ENCODE measurements at regions not wholly inside any gene's neighbourhood (a gene's known extent, or its start where the extent isn't known, plus 50 kb on each side); places are given as distances from the start of the nearest gene placed in this dataset.
A peak's percentile ranks its signal among the peaks of the same experiment; 100 is the strongest.
"Not testable (repeated sequence)": the region's sequence is repeated elsewhere in the genome, so short reads cannot be mapped to it uniquely, and the experiment has no call there.

DNA sequence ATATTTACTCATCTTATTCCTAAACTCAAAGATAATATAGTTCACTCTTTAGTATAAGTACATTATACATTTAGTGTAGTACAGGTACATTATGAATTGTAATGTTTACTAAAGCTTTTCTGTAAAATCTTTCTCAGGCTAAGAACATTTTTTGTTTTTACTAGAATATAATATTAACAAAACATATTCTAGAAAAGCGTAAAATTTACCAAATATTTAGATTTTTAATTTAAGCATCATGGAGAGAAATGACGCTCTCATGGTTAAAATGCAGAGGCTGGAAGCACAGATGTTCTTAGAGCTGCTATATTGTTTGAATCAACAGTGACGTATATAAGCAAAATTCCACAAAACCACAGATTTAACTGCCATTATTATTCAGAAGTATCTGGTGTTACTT, 54.7 kb upstream of the NBPF15 start:
- H3K27me3 ChIP-seq (ENCODE audit: control insufficient read depth, insufficient read depth, low read length); H3K4me3 ChIP-seq (ENCODE audit: low read depth, low read length); CTCF ChIA-PET; POLR2A ChIA-PET; DNase-seq (ENCODE audit: low read depth, low spot score); H3K27ac ChIP-seq (ENCODE audit: low read depth, low read length); H3K9me3 ChIP-seq (ENCODE audit: control insufficient read depth, insufficient read depth, low read length): not testable (repeated sequence)

DNA sequence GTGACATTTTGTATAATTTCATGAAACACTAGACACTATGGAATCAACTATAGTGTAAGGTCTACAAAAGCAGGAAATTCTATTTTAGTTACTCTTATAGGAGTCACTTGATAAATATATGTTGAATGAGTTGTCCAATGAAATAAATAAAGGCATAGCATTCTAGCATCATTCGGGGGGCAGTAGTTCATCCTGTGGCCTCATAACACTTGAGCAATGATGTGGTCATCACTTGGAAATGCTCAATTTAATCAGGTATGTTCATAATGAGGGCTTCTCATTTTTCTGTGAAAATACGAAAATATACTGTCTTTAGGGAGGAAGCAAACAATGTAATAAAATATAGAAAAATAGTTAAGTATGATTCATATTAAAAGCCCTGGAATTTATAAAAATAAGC, 55.4 kb upstream of the NBPF15 start:
- H3K9me3 ChIP-seq (ENCODE audit: control insufficient read depth, insufficient read depth, low read length); CTCF ChIA-PET; H3K4me3 ChIP-seq (ENCODE audit: low read depth, low read length); H3K27ac ChIP-seq (ENCODE audit: low read depth, low read length); POLR2A ChIA-PET; H3K27me3 ChIP-seq (ENCODE audit: control insufficient read depth, insufficient read depth, low read length): not testable (repeated sequence)
- peak; percentile 18 for DNase-seq (ENCODE audit: low read depth, low spot score)

DNA sequence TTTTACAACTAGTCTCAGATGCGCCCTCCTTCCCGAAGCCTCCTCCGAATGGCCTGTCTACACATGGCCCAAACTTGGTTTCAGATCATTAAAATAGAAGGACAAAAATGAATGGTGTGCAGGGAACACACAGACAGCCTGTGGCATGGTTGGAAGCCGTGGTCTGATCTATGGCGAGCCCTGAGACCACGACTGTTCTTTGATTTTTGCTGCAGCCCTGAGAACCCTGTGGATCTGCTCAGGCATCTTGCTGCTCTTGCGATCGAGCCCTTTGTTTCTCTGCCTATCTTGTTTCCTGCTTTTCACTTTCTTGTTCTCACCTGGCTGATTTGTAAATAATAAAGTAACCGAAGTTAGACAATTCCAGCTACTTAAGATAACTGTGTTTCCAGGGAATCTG, 57.0 kb upstream of the NBPF15 start:
- POLR2A ChIA-PET; H3K27ac ChIP-seq (ENCODE audit: low read depth, low read length); CTCF ChIA-PET; H3K9me3 ChIP-seq (ENCODE audit: control insufficient read depth, insufficient read depth, low read length); H3K4me3 ChIP-seq (ENCODE audit: low read depth, low read length); H3K27me3 ChIP-seq (ENCODE audit: control insufficient read depth, insufficient read depth, low read length); DNase-seq (ENCODE audit: low read depth, low spot score): not testable (repeated sequence)

DNA sequence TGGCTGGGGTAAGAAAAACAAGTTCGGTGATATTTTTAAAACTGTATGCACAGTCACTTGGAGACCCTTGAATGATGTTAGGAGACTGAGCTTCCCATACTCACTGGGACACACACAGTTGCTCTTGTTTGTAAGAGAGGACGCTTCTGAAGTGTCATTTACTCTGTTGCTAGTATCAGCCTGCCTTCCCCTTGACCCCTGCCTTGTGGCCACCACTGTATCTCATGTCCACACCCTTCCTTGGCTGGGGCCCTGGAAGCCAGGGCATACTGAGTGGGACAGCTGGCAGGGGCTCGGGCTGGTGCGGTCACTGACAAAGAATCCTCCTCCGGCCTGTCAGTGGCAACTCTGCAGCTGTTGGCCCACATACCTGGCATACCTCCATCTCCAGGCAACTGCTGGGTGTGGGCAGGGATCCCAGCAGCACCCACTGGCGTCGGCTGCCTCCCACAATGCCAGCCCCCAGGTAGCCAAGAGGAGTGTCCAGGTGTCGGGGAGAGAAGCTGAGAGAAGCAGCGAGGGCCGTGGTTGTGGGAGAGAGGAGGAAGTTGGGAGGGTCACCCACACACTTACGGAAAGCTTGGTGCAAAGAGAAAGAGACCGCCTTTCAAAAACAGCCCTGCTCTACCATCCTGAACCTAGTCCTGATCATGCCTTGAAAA, 58.2 kb upstream of the NBPF15 start:
- DNase-seq (ENCODE audit: low read depth, low spot score); H3K27me3 ChIP-seq (ENCODE audit: control insufficient read depth, insufficient read depth, low read length); H3K9me3 ChIP-seq (ENCODE audit: control insufficient read depth, insufficient read depth, low read length); POLR2A ChIA-PET; H3K27ac ChIP-seq (ENCODE audit: low read depth, low read length); H3K4me3 ChIP-seq (ENCODE audit: low read depth, low read length); CTCF ChIA-PET: not testable (repeated sequence)

DNA sequence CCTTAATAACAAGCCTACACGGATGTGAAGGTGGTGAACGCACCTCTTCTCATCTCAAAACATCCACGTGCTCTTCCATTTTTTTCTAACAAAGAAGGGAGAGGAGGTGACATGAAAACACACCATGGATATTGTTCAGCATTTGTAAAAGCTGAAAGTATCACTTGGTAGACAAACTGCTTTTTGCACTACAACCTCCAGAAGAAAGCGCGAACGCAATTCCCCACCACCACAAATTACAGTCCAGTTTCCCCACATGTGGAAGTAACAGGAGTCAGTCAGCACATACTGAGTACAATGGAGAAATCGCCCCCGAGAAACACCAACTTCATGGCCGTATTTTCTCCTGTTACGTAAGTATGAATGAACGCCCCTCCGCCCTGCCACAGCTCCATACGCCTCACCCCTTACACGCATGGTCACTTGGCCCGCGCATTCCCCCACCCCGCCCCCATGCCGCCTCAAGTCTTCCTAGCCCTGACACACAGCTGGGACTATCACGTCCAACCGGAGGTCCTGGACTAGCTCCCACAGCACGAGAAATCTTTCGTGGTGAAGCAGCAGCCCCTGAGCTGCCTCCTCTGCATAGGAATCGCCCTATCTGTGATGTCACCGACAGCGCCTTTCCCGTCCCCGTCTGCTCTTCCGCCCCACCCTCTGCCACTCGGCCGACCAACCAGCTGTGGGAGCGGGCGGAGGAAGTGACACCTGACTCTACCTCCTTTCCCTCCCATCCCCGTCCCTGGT, 62.4 kb upstream of the NBPF15 start:
- H3K27ac ChIP-seq (ENCODE audit: low read depth, low read length); H3K27me3 ChIP-seq (ENCODE audit: control insufficient read depth, insufficient read depth, low read length); H3K9me3 ChIP-seq (ENCODE audit: control insufficient read depth, insufficient read depth, low read length); POLR2A ChIA-PET; CTCF ChIA-PET; H3K4me3 ChIP-seq (ENCODE audit: low read depth, low read length); DNase-seq (ENCODE audit: low read depth, low spot score): not testable (repeated sequence)

DNA sequence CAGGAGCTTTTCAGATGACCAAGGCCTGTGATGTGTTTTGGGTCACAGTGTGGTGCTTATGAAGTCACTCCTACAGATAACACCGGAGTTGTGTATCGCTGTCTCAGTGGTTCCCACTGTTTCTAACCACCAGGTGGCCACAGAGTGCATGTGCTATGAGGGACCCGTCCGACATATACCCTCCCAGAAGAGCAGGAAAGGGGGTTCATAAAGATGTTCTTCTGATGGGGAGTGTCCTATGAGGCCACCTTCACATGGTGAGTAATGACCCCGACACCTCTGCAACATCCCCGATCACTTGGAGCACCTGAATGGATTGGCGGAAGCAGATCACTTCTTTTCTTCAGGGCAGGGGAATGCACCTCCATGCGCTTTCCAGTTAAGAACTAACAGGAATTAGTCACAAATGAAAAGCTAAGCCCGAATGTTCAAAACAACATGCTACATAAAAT, 60.5 kb upstream of the PPIAL4F start:
- POLR2A ChIA-PET; DNase-seq (ENCODE audit: low read depth, low spot score): not testable (repeated sequence)

DNA sequence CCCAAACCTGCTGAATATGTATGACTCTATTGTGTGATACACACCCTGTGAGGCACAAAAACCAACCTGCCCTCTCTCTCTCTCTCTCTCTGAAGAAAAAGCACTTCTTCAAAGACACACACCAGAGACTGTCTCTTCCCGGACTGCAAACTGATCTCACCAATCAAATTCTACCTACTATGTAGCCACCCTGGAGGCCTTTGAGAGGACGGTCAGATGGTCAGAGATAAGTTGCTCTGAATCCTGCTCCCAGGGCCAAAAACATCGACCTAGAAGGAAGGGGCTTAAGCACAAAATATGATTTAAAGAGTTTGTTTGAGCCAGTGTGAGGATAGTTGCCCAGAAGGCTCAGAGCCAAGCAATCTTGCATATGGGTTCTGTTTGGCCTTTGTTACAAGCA, 59.2 kb upstream of the PPIAL4F start:
- H3K4me3 ChIP-seq (ENCODE audit: low read depth, low read length); DNase-seq (ENCODE audit: low read depth, low spot score); POLR2A ChIA-PET; H3K27me3 ChIP-seq (ENCODE audit: control insufficient read depth, insufficient read depth, low read length); H3K9me3 ChIP-seq (ENCODE audit: control insufficient read depth, insufficient read depth, low read length); CTCF ChIA-PET; H3K27ac ChIP-seq (ENCODE audit: low read depth, low read length): not testable (repeated sequence)

More for the DNA sequence above, 60.5 kb upstream of the PPIAL4F start:
- H3K27ac ChIP-seq (ENCODE audit: low read depth, low read length); H3K4me3 ChIP-seq (ENCODE audit: low read depth, low read length); H3K9me3 ChIP-seq (ENCODE audit: control insufficient read depth, insufficient read depth, low read length); H3K27me3 ChIP-seq (ENCODE audit: control insufficient read depth, insufficient read depth, low read length); CTCF ChIA-PET: not testable (repeated sequence)
- TF ChIP-seq, protein P1, sequence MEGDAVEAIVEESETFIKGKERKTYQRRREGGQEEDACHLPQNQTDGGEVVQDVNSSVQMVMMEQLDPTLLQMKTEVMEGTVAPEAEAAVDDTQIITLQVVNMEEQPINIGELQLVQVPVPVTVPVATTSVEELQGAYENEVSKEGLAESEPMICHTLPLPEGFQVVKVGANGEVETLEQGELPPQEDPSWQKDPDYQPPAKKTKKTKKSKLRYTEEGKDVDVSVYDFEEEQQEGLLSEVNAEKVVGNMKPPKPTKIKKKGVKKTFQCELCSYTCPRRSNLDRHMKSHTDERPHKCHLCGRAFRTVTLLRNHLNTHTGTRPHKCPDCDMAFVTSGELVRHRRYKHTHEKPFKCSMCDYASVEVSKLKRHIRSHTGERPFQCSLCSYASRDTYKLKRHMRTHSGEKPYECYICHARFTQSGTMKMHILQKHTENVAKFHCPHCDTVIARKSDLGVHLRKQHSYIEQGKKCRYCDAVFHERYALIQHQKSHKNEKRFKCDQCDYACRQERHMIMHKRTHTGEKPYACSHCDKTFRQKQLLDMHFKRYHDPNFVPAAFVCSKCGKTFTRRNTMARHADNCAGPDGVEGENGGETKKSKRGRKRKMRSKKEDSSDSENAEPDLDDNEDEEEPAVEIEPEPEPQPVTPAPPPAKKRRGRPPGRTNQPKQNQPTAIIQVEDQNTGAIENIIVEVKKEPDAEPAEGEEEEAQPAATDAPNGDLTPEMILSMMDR (IDR thresholded peaks at IDR 0.05; ENCODE audit: low read depth, low read length): peak; percentile 42

DNA sequence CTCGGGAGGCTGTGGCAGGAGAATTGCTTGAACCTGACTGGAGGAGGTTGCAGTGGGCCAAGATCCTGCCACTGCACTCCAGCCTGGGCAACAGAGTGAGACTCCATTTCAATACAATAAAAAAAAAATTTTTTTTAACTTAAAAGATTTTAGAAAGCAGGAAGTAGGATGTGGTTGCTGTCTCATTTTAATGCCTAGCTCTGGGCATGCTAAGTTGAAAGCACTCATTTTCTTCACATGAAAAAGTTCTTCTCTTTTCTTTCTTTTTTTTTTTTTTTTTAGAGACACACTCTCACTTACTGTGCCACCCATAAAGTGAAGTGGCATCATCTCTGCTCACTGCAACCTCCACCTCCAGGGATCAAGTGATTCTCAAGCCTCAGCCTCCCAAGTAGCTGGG, 58.4 kb upstream of the PPIAL4F start:
- H3K27ac ChIP-seq (ENCODE audit: low read depth, low read length); H3K27me3 ChIP-seq (ENCODE audit: control insufficient read depth, insufficient read depth, low read length); DNase-seq (ENCODE audit: low read depth, low spot score); POLR2A ChIA-PET; H3K4me3 ChIP-seq (ENCODE audit: low read depth, low read length); H3K9me3 ChIP-seq (ENCODE audit: control insufficient read depth, insufficient read depth, low read length); CTCF ChIA-PET: not testable (repeated sequence)

DNA sequence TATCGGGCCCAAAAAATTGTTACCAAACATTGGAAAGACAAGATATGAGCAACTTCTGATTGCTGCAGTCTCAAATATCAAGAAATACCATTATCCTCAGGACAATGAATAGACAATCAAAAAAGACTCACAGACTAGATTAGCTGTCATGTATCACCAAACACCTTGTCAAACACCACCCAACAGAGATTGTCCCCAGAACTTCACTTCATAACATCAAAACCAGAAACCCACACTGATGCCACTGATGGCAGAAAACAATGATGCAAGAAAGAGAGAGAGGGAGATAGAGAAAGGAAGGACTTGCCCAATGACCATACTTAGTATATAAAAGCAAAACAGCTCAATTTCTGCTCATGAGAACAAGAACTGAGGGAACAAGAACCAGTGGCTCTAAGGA, 56.0 kb upstream of the PPIAL4F start:
- DNase-seq (ENCODE audit: low read depth, low spot score); CTCF ChIA-PET: not testable (repeated sequence)

DNA sequence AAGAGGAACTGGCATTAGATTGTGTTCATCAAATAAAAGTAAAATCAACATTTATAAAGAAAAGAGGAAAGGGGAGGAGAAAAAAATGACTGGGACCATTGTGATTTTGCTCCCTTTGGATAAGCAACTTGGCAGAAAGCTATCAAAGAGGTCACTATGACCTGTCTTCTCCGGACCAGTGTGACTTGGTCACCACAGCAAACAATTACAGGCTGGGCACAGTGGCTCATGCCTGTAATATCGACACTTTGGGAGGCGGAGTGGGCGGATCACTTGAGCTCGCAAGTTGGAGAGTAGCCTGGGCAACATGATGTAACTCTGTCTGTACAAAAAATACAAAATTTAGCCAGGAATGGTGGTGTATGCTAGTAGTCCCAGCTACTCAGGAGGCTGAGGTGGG, 55.5 kb upstream of the PPIAL4F start:
- H3K4me3 ChIP-seq (ENCODE audit: low read depth, low read length); POLR2A ChIA-PET; H3K27me3 ChIP-seq (ENCODE audit: control insufficient read depth, insufficient read depth, low read length); H3K27ac ChIP-seq (ENCODE audit: low read depth, low read length); H3K9me3 ChIP-seq (ENCODE audit: control insufficient read depth, insufficient read depth, low read length); CTCF ChIA-PET; DNase-seq (ENCODE audit: low read depth, low spot score): not testable (repeated sequence)

More for the DNA sequence above, 56.0 kb upstream of the PPIAL4F start:
- H3K9me3 ChIP-seq (ENCODE audit: control insufficient read depth, insufficient read depth, low read length); H3K27ac ChIP-seq (ENCODE audit: low read depth, low read length); H3K4me3 ChIP-seq (ENCODE audit: low read depth, low read length); POLR2A ChIA-PET; H3K27me3 ChIP-seq (ENCODE audit: control insufficient read depth, insufficient read depth, low read length): not testable (repeated sequence)

DNA sequence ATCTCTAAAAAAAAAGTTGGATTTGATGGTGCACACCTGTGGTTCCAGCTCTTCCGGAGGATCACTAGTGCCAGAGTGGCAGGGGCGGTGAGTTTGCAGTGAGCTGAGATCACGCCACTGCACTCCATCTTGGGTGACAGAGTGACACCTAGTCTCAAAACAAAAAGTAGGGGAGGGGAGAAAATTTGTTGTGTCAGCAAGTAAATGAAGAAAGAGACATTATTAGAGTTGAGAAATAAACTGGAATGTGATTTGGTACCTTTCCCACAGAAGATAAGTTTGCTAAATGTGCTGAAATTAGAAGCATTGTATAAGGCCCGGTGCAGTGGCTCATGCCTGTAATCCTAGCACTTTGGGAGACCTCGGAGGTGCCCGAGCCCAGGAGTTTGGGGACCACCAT, 54.0 kb upstream of the PPIAL4F start:
- H3K27me3 ChIP-seq (ENCODE audit: control insufficient read depth, insufficient read depth, low read length); H3K27ac ChIP-seq (ENCODE audit: low read depth, low read length); H3K9me3 ChIP-seq (ENCODE audit: control insufficient read depth, insufficient read depth, low read length); DNase-seq (ENCODE audit: low read depth, low spot score); CTCF ChIA-PET; POLR2A ChIA-PET; H3K4me3 ChIP-seq (ENCODE audit: low read depth, low read length): not testable (repeated sequence)
